Thoracic aorta (tissue), 2 donors: ENCODE measurements at regions not wholly inside any gene's neighbourhood (a gene's known extent, or its start where the extent isn't known, plus 50 kb on each side); places are given as distances from the start of the nearest gene placed in this dataset.
A peak's percentile ranks its signal among the peaks of the same experiment; 100 is the strongest.

Experiments used
- ATAC-seq: fragments of 150-250 bp; one replicate; pipeline ENCODE4 v1.8.0; 2017; ENCODE audit warnings: low read depth; ENCODE audit not compliant: insufficient number of reproducible peaks, low FRiP score
- DNase-seq: peaks from one replicate; pipeline ENCODE4 v3.0.0-alpha.2; 2020; ENCODE audit warnings: low spot score
- H3K27ac ChIP-seq, 2 donors: fragments of 200-600 bp; sonication (generic); 1 replicate in 1 of 2; 2 replicates in 1 of 2; pipeline ENCODE4 v1.5.1; 2016; ENCODE audit warnings: mild to moderate bottlenecking in 2 of 2, moderate library complexity in 2 of 2
- H3K27me3 ChIP-seq: fragments of 200-600 bp; sonication (generic); replicated peaks from 2 replicates; pipeline ENCODE4 v1.6.0; 2016; ENCODE audit warnings: mild to moderate bottlenecking; ENCODE audit not compliant: insufficient read depth
- H3K36me3 ChIP-seq: fragments of 200-600 bp; sonication (generic); one replicate; pipeline ENCODE4 v1.5.1; 2016
- H3K4me1 ChIP-seq, 2 donors: fragments of 200-600 bp; sonication (generic); 1 replicate in 1 of 2; 2 replicates in 1 of 2; pipeline versions ENCODE4 v1.5.1 to v1.6.0; 2016; ENCODE audit warnings: low read depth in 2 of 2, mild to moderate bottlenecking in 1 of 2; ENCODE audit not compliant: control insufficient read depth in 1 of 2
- H3K4me3 ChIP-seq: fragments of 200-600 bp; sonication (generic); 2 replicates; pipeline ENCODE4 v1.5.1; 2016; ENCODE audit warnings: mild to moderate bottlenecking
- H3K9me3 ChIP-seq: fragments of 200-600 bp; sonication (generic); 2 replicates; pipeline ENCODE4 v1.5.1; 2016
- CTCF ChIP-seq: fragments of 200-600 bp; sonication (generic); IDR thresholded peaks from one replicate; pipeline ENCODE4 v1.5.1; 2019; ENCODE audit warnings: antibody characterized with exemption

- Histone ChIP-seq H3K4me1 (no peaks in the 10 kb centered on the region), H3K36me3 (no peaks in the 10 kb centered on the region), H3K9me3 (no peaks in the 10 kb centered on the region), H3K4me3 (no peak overlapping the region), H3K27ac (no peak overlapping the region), H3K27me3 (no peaks in the 10 kb centered on the region)
- no peak for TF ChIP-seq CTCF
- ATAC-seq = no peak
- no peak for DNase-seq
Measured at GRCh38 chr6:159582736-159583135, 110.3 kb downstream of the SOD2 start.

- H3K27ac ChIP-seq = no peak overlapping the region
- no peaks in the 10 kb centered on the region for H3K36me3 ChIP-seq
- DNase-seq (no peak), ATAC-seq (no peak)
- no peaks in the 10 kb centered on the region for H3K9me3 ChIP-seq
- H3K4me3 ChIP-seq = no peak overlapping the region
- H3K4me1 ChIP-seq = no peaks in the 10 kb centered on the region
- TF ChIP-seq CTCF = no peak
- no peaks in the 10 kb centered on the region for H3K27me3 ChIP-seq
Measured at GRCh38 chr6:159578629-159579028, 114.4 kb downstream of the SOD2 start.

- no peaks in the 10 kb centered on the region for H3K9me3 ChIP-seq
- ATAC-seq (no peak), DNase-seq (no peak)
- no peaks in the 10 kb centered on the region for H3K27me3 ChIP-seq
- no peak for TF ChIP-seq CTCF
- H3K4me1 ChIP-seq = peaks cover 0 to under 1% of the 10 kb centered on the region in 2 donors
- H3K4me3 ChIP-seq = no peak overlapping the region
- no peak overlapping the region for H3K27ac ChIP-seq
- no peaks in the 10 kb centered on the region for H3K36me3 ChIP-seq
Measured at GRCh38 chr6:159577564-159577963, 115.5 kb downstream of the SOD2 start.

- ATAC-seq = no peak
- TF ChIP-seq CTCF = no peak
Measured at GRCh38 chr6:159572439-159573110, 120.5 kb downstream of the SOD2 start.

GRCh38 chr6:159565181-159565710, 127.8 kb downstream of the SOD2 start:
- DNase-seq (no peak), ATAC-seq (no peak)
- Histone ChIP-seq H3K4me1 (peaks cover 0 to 4% of the 10 kb centered on the region in 2 donors), H3K27ac (no peak overlapping the region), H3K36me3 (no peaks in the 10 kb centered on the region), H3K9me3 (peaks cover 3% of the 10 kb centered on the region), H3K27me3 (no peaks in the 10 kb centered on the region), H3K4me3 (no peak overlapping the region)
- TF ChIP-seq CTCF = no peak

More at GRCh38 chr6:159572439-159573110, 120.5 kb downstream of the SOD2 start:
- Histone ChIP-seq H3K4me3 (no peak overlapping the region), H3K9me3 (peaks cover 3% of the 10 kb centered on the region), H3K36me3 (no peaks in the 10 kb centered on the region), H3K4me1 (peaks cover 0 to 5% of the 10 kb centered on the region in 2 donors), H3K27me3 (no peaks in the 10 kb centered on the region), H3K27ac (peak overlapping the region; percentile 63 to 67)
- no peak for DNase-seq
